ENCODE measurements at regions not wholly inside any gene's neighbourhood (a gene's known extent, or its start where the extent isn't known, plus 50 kb on each side); places are given as distances from the start of the nearest gene placed in this dataset.
"Not testable (repeated sequence)": the region's sequence is repeated elsewhere in the genome, so short reads cannot be mapped to it uniquely, and the experiment has no call there.

DNA sequence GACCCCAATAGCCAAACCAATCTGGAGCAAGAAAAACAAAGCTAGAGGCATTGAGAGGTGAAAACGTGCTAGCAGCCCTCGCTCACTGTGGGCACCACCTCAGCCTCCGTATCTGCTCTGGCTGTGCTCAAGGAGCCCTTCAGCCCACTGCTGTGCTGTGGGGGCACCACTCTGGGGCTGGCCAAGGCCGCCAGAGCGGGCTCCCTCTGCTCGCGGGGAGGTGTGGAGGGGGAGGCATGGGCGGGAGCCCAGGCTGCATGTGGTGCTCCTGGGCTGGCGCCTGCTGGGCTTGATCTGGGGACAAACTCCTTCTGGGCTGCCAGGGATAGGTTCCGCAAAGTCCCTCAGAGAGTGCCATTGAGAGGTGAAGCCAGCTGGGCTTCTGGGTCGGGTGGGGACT, 1002.0 kb downstream of the GATA3 start:
- Histone ChIP-seq H3K4me3 (no peak overlapping the region), H3K4me1 (ENCODE audit: insufficient read depth) (no peaks in the 10 kb centered on the region), H3K9me3 (no peaks in the 10 kb centered on the region), H3K36me3 (no peaks in the 10 kb centered on the region), H3K27ac (no peak overlapping the region), H3K27me3 (no peaks in the 10 kb centered on the region)
- no peak for TF ChIP-seq POLR2A (IDR thresholded peaks at IDR 0.05)
- TF ChIP-seq, protein P1, sequence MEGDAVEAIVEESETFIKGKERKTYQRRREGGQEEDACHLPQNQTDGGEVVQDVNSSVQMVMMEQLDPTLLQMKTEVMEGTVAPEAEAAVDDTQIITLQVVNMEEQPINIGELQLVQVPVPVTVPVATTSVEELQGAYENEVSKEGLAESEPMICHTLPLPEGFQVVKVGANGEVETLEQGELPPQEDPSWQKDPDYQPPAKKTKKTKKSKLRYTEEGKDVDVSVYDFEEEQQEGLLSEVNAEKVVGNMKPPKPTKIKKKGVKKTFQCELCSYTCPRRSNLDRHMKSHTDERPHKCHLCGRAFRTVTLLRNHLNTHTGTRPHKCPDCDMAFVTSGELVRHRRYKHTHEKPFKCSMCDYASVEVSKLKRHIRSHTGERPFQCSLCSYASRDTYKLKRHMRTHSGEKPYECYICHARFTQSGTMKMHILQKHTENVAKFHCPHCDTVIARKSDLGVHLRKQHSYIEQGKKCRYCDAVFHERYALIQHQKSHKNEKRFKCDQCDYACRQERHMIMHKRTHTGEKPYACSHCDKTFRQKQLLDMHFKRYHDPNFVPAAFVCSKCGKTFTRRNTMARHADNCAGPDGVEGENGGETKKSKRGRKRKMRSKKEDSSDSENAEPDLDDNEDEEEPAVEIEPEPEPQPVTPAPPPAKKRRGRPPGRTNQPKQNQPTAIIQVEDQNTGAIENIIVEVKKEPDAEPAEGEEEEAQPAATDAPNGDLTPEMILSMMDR (IDR thresholded peaks at IDR 0.05) = no peak
- TF ChIP-seq EP300 (IDR thresholded peaks at IDR 0.05) = no peak
- WGBS, 3 donors = 84 to 91% (median 87%) methylated on average over 10 to 11 of the region's 11 CpGs
- DNase-seq = no peak
- intact Hi-C loops (cut with DNase I) = no loop called here

GRCh38 chr10:9057293-9057692, 1002.8 kb downstream of the GATA3 start:
- intact Hi-C loops (cut with DNase I); H3K4me1 ChIP-seq (ENCODE audit: insufficient read depth); H3K27me3 ChIP-seq; H3K27ac ChIP-seq; H3K9me3 ChIP-seq; H3K4me3 ChIP-seq; DNase-seq; H3K36me3 ChIP-seq: not testable (repeated sequence)
- 87 to 94% (median 91%) methylated on average over 17 of the region's 17 CpGs for WGBS, 3 donors

DNA sequence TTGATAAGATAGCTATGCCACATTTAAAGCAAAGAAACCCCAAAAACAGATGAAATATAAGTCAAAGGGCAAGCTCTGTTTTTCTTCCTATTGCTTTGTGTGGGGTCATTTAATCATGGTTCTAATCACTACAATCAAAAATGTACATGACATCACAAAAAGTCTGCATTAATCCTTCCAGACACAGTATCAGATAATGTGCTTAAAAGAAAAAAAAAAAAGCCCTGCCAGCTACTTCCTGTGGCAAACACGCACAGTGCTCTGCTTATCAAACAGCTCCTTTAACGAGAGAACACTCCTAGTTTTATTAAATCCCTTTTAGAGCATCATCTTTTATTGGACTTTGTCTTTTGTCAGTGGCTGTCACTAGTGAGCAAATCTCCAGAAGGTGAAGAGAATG, 1005.8 kb downstream of the GATA3 start:
- 1 to 8% (median 3%) methylated on average over 2 of the region's 2 CpGs for WGBS, 3 donors

GRCh38 chr10:9061871-9062270, 1007.4 kb downstream of the GATA3 start:
- H3K9me3 ChIP-seq = no peaks in the 10 kb centered on the region
- no peak for DNase-seq
- WGBS, 3 donors = 38 to 57% (median 40%) methylated on average over 3 of the region's 3 CpGs

More for the DNA sequence above, 1005.8 kb downstream of the GATA3 start:
- intact Hi-C loops (cut with DNase I) = no loop called here
- no peak overlapping the region for H3K4me3 ChIP-seq
- no peaks in the 10 kb centered on the region for H3K36me3 ChIP-seq
- H3K27ac ChIP-seq = no peak overlapping the region
- no peaks in the 10 kb centered on the region for H3K4me1 ChIP-seq (ENCODE audit: insufficient read depth)
- no peak for TF ChIP-seq POLR2A (IDR thresholded peaks at IDR 0.05)
- H3K27me3 ChIP-seq = no peaks in the 10 kb centered on the region
- DNase-seq = no peak
- H3K9me3 ChIP-seq = no peaks in the 10 kb centered on the region

DNA sequence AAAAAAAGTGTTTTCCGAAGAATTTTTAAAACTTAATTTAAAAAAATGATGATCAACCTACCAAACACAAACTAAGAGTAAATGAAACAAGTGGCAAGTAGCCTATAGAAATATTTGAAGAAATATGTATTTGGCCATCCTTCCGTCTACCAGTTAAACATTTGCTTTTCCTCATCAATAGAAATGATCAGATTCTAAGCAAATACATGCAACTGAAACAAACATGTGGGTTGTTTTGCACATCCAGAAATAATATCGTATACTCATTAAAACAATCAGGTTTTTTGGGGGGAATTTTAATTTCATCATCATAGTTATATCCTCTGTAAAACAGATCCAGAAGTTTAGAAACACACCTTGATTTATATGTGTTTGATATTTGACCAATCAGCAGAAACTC, 1011.7 kb downstream of the GATA3 start:
- Histone ChIP-seq H3K9me3 (no peaks in the 10 kb centered on the region), H3K27me3 (no peaks in the 10 kb centered on the region), H3K27ac (no peak overlapping the region), H3K4me3 (no peak overlapping the region), H3K4me1 (ENCODE audit: insufficient read depth) (no peaks in the 10 kb centered on the region), H3K36me3 (no peaks in the 10 kb centered on the region)
- TF ChIP-seq POLR2A (IDR thresholded peaks at IDR 0.05) = no peak
- TF ChIP-seq EP300 (IDR thresholded peaks at IDR 0.05) = no peak
- TF ChIP-seq, protein P1 (IDR thresholded peaks at IDR 0.05) = no peak
- 87 to 90% (median 87%) methylated on average over 3 of the region's 3 CpGs for WGBS, 3 donors
- no peak for DNase-seq
- intact Hi-C loops (cut with DNase I) = no loop called here

More at GRCh38 chr10:9061871-9062270, 1007.4 kb downstream of the GATA3 start:
- H3K4me1 ChIP-seq (ENCODE audit: insufficient read depth) = no peaks in the 10 kb centered on the region
- H3K27ac ChIP-seq = no peak overlapping the region
- no peaks in the 10 kb centered on the region for H3K36me3 ChIP-seq
- H3K4me3 ChIP-seq = no peak overlapping the region
- no peaks in the 10 kb centered on the region for H3K27me3 ChIP-seq
- TF ChIP-seq, protein P1 (IDR thresholded peaks at IDR 0.05) = no peak
- TF ChIP-seq POLR2A (IDR thresholded peaks at IDR 0.05) = no peak
- no peak for TF ChIP-seq EP300 (IDR thresholded peaks at IDR 0.05)
- intact Hi-C loops (cut with DNase I) = no loop called here

DNA sequence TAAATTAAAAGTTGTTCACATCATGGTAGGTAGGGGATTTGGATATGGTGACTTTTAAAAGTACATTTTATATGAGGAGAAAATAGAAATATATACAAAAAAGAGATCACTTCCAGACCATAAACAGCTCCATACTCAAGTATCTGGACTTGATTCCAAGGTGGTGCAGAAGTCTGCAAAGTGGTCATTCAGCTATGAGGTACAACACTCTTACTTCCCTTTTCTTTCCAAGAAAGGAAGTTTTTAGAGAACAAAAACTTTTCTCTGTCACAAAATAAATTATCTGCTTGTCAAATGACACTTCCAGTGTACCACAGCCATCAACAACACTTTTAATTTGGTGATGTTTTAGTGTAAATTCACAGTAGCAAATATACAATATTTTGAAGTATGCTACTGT, 1013.5 kb downstream of the GATA3 start:
- Histone ChIP-seq H3K27ac (no peak overlapping the region), H3K4me3 (no peak overlapping the region), H3K27me3 (no peaks in the 10 kb centered on the region), H3K9me3 (no peaks in the 10 kb centered on the region), H3K4me1 (ENCODE audit: insufficient read depth) (no peaks in the 10 kb centered on the region), H3K36me3 (no peaks in the 10 kb centered on the region)
- intact Hi-C loops (cut with DNase I) = no loop called here
- TF ChIP-seq, protein P1 (IDR thresholded peaks at IDR 0.05) = no peak
- TF ChIP-seq POLR2A (IDR thresholded peaks at IDR 0.05) (no peak), EP300 (IDR thresholded peaks at IDR 0.05) (no peak)
- DNase-seq = no peak
